Stimulated activated CD4-positive, alpha-beta T cell treated with anti-CD3 and anti-CD28 coated beads, Interleukin-1b, Interleukin-23, amount 100 ng/mL, for 24 hours (primary cell): ENCODE measurements at regions not wholly inside any gene's neighbourhood (a gene's known extent, or its start where the extent isn't known, plus 50 kb on each side); places are given as distances from the start of the nearest gene placed in this dataset.

Experiments
- DNase-seq, 4 experiments: peaks; one replicate each; pipeline ENCODE4 v3.0.0-alpha.2; 2020; ENCODE audit warnings: low read depth in 4 of 4, low spot score in 1 of 4

GRCh38 chr12:91422811-91423692 is 240.4 kb upstream of the DCN start:
- DNase-seq: no peak

- DNase-seq: no peak
Observed at GRCh38 chr12:91422127-91422526, 239.5 kb upstream of the DCN start.

- DNase-seq: no peak
Observed at GRCh38 chr12:91419809-91420208, 237.2 kb upstream of the DCN start.

- DNase-seq: no peak
Observed at GRCh38 chr12:91418221-91419090, 235.8 kb upstream of the DCN start.

GRCh38 chr12:91417650-91418049 is 235.0 kb upstream of the DCN start:
- DNase-seq: no peak

- no peak for DNase-seq
Observed at GRCh38 chr12:91414636-91415035, 232.0 kb upstream of the DCN start.

- DNase-seq: no peak
Observed at GRCh38 chr12:91413581-91414546, 231.2 kb upstream of the DCN start.

GRCh38 chr12:91406920-91407341 is 224.3 kb upstream of the DCN start:
- peak in 1 of 4 experiments; percentile 1 for DNase-seq

- DNase-seq: no peak
Observed at GRCh38 chr12:91404441-91404840, 221.8 kb upstream of the DCN start.

- no peak for DNase-seq
Observed at GRCh38 chr12:91401190-91401589, 218.6 kb upstream of the DCN start.

GRCh38 chr12:91400271-91400670 is 217.7 kb upstream of the DCN start:
- DNase-seq: no peak

GRCh38 chr12:91397866-91398532 is 215.4 kb upstream of the DCN start:
- DNase-seq: no peak

- no peak for DNase-seq
Observed at GRCh38 chr12:91396293-91396692, 213.7 kb upstream of the DCN start.

GRCh38 chr12:91395628-91396135 is 213.1 kb upstream of the DCN start:
- DNase-seq: no peak

GRCh38 chr12:91394903-91395302 is 212.3 kb upstream of the DCN start:
- DNase-seq: no peak

- DNase-seq: no peak
Observed at GRCh38 chr12:91388573-91388972, 206.0 kb upstream of the DCN start.

GRCh38 chr12:91387461-91388134 is 205.0 kb upstream of the DCN start:
- no peak for DNase-seq

GRCh38 chr12:91384806-91385205 is 202.2 kb upstream of the DCN start:
- no peak for DNase-seq

- no peak for DNase-seq
Observed at GRCh38 chr12:91384366-91384765, 201.7 kb upstream of the DCN start.

GRCh38 chr12:91383099-91383498 is 200.5 kb upstream of the DCN start:
- no peak for DNase-seq
